HG03354 (cell line): ENCODE measurements at regions not wholly inside any gene's neighbourhood (a gene's known extent, or its start where the extent isn't known, plus 50 kb on each side); places are given as distances from the start of the nearest gene placed in this dataset.

Experiments
- ATAC-seq: cut with Tn5 transposase; IDR thresholded peaks from one replicate; pipeline ENCODE4 v1.9.1; 2021; ENCODE audit warnings: mild to moderate bottlenecking; ENCODE audit not compliant: unreplicated experiment, poor library complexity, severe bottlenecking

- ATAC-seq = no peak
Measured at GRCh38 chr10:63887600-63888370, 366.6 kb downstream of the REEP3 start.

DNA sequence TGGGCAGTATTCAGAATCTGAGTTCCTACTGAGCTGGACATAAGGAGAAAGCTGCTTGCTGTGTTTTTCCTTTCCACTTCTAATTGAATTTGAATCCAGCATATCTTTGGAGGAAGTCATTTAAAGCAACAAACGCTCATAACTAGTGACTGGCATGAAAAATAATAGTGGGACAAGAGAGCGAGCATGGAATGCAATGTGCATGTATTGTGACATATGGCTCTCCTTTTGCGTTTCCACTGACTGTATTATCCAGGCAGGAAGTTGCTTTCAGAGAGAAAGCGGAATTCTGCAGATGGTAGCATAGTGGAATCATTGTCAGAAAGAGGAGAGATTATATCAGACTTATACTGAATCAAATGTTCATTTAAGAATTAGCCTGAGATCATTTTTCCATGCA lies 368.6 kb downstream of the REEP3 start:
- ATAC-seq = no peak

- no peak for ATAC-seq
Measured at GRCh38 chr10:63896992-63897391, 375.8 kb downstream of the REEP3 start.

DNA sequence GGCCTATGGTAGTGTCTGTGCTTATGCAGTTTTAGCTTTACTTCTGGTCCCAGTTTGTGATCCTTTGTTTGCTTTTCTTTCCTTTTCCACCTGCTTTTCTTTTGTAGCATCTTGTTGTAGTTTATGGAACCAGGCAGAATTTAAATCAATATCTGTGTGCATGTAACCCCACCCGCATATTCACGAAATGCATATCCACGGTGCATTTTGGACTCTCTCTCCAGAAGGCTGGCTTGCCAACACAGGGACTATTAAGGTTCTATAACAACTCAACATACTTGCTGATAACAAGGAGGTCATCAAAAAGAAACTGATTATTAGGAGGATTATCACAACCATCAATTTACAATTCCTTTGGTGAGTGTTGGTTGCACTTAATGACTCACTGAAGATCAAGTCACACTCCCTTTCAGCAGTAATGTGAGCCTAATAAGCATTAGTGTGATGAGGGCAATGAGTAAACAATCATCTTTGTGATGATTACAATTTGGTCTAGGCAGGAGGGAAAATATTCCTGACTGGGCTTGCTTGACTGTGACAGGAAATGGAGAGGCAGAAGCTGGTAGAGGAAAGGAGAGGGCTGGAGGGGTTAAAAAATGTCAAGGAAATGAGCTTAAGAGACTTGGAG lies 378.6 kb downstream of the REEP3 start:
- ATAC-seq = no peak

GRCh38 chr10:63901228-63901627 lies 380.0 kb downstream of the REEP3 start:
- ATAC-seq = no peak

DNA sequence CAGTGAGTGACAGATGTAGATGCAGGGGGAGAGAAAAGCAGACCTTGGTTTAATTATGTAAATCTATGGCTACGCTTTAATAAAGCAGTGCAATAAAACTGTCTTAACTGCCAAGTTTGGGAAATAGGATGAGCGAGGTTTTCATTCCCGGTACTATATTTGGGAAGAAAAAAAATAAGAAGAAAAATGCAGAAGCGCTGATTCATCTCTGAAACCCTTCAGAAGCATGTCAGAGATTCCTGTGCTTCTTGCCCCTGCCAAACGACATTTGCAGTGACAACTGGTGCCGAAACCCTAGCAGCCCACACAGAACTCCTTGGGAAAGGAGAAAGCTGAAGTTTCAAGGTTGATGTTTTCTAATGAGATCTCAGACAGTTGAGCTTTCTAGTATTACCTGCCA lies 380.7 kb downstream of the REEP3 start:
- no peak for ATAC-seq

DNA sequence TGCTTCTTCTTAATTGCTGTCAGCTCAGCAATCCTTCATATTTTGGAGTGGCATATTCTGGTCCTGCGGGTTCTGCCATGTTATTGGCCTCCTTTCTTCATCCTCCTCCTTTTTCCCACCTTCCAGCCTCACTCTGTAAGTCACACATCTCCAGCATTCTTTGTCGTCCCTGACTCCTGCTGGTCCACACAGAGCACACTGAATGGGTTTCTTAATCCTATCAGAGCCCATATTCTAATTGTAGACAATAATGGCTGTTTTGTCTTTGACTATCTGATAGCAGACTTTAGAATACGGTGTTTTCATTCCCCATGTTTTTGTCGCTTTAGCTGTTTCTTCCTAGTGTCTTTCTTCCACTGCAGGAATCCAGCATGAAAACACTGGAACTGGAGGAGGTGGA lies 389.6 kb downstream of the REEP3 start:
- ATAC-seq = no peak

GRCh38 chr10:63915240-63915639 lies 394.0 kb downstream of the REEP3 start:
- no peak for ATAC-seq

DNA sequence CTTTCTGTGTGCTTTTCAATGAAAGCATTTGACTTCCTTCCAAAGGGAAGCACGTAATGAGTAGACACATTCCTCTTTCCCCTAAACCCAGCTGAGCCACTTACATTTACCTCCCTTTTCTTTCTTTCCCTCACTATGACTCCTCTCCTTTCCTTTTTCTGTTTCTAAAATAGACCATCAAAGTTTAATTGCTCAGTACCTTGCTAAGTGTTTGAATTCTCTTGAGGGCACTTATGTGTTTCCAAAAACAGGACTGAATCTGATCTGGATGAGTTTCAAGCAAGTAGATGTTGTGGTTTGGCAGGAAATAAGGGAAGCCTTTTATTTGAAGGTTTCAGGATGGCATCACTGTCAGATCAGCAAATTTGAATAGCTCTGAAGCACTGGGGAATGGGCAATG lies 396.2 kb downstream of the REEP3 start:
- no peak for ATAC-seq

GRCh38 chr10:63919575-63920279 lies 398.5 kb downstream of the REEP3 start:
- no peak for ATAC-seq

DNA sequence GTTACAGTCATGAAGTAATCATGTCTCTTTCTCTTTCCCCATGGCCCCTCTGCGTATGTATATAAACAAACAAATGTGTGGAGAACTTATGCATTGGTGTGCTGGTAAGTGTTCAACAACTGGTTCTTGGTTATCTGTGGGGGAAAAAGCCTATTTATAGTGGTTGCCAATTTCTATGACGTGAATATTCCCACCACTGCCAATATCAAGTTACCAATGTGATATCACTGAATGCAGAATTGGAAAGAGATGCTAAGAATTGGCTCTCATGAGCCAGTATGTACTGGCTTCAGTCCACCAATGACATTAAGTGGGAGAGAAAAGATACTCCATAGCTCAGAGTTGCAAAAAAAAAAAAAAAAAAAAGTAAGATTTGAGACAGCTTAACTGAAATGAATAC lies 399.7 kb downstream of the REEP3 start:
- no peak for ATAC-seq

DNA sequence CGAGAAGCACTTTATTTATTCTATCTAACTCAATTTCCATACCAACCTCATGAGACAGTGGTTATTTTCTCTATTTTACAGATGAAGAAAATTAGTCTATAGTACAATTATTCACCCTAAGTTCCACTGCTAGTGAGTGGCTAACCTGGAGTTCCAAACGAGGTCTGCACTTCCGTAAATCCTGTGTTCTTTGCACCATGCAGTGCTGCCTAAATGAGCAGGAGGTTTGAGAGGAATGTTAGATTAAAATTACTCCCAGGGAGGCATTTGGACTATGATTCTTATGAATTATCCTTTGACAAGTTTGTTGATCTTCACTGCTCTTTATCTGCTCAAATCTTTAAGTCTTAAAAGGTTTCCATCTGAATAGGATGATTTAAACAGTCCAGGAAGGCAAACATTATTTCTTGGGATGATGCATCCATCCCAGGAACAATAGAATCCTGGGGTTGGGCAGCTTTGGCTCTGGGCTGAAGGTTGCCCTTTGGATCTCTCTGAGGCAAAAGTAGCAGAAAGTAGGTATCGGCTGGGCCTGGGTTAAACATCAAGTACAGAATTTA lies 400.8 kb downstream of the REEP3 start:
- ATAC-seq = no peak

GRCh38 chr10:63922468-63923284 lies 401.5 kb downstream of the REEP3 start:
- no peak for ATAC-seq

- no peak for ATAC-seq
Measured at GRCh38 chr10:63929831-63930467, 408.7 kb downstream of the REEP3 start.

DNA sequence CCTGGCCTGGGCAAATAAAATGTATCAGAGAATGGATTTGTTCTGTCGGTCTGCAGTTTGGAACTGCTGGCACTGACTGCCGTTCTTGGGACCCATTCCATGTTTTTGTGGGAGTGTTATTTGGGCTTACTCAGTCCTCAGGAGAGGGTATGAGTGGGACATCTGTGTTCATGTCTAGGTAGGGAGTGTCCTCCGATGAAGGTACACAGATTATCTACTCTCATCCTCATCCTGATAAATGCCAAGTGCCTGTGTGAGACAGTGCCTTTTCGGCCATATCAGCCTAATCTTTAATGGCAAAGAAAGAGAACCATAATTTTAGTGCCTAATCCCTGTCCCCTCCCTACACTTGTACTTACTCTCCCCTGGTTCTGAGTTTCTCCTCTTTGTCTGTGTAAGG lies 409.4 kb downstream of the REEP3 start:
- no peak for ATAC-seq

DNA sequence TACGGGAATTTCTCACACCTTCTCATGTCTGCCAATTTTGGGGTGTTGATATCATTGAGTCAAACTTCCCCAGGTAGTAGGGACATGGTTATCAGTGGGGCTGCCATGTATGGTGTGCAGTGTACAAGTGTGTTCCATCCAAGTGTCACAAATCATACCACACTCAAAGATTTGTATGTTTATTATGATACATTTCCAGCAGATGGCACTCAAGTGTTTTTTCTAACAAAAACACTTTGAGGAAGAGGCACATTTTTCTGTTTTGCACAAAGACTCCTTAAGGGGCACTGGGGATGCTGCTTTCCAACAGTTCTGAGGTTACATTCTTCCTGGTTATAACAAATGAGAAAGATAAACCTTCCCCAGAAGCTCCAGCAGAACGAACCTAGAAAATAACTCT lies 414.5 kb downstream of the REEP3 start:
- ATAC-seq = no peak

- no peak for ATAC-seq
Measured at GRCh38 chr10:63940277-63940922, 419.2 kb downstream of the REEP3 start.

- ATAC-seq = no peak
Measured at GRCh38 chr10:63964406-63964805, 443.2 kb downstream of the REEP3 start.

- no peak for ATAC-seq
Measured at GRCh38 chr10:63965846-63966245, 444.6 kb downstream of the REEP3 start.
